GM18502 (cell line): ENCODE measurements at regions not wholly inside any gene's neighbourhood (a gene's known extent, or its start where the extent isn't known, plus 50 kb on each side); places are given as distances from the start of the nearest gene placed in this dataset.

Experiments used
- ATAC-seq: cut with Tn5 transposase; IDR thresholded peaks from one replicate; pipeline ENCODE4 v1.9.1; 2021; ENCODE audit warnings: mild to moderate bottlenecking; ENCODE audit not compliant: unreplicated experiment, poor library complexity

- ATAC-seq, result no peak
These were observed 526.3 kb downstream of the SOX5 start for GRCh38 chr12:23423097-23423687.

- no peak for ATAC-seq
These were observed 525.7 kb downstream of the SOX5 start for GRCh38 chr12:23423796-23424195.

GRCh38 chr12:23424685-23425084, 524.8 kb downstream of the SOX5 start:
- ATAC-seq, result no peak

GRCh38 chr12:23426328-23426727, 523.1 kb downstream of the SOX5 start:
- ATAC-seq, result no peak

GRCh38 chr12:23428758-23429157, 520.7 kb downstream of the SOX5 start:
- no peak for ATAC-seq

- no peak for ATAC-seq
These were observed 518.5 kb downstream of the SOX5 start for GRCh38 chr12:23431006-23431405.

- ATAC-seq, result no peak
These were observed 516.3 kb downstream of the SOX5 start for GRCh38 chr12:23433121-23433520.

GRCh38 chr12:23434154-23434553, 515.3 kb downstream of the SOX5 start:
- no peak for ATAC-seq

- no peak for ATAC-seq
These were observed 502.7 kb downstream of the SOX5 start for GRCh38 chr12:23446746-23447145.

GRCh38 chr12:23450810-23451209, 498.7 kb downstream of the SOX5 start:
- ATAC-seq, result no peak

- ATAC-seq, result no peak
These were observed 494.2 kb downstream of the SOX5 start for GRCh38 chr12:23455283-23455682.

- no peak for ATAC-seq
These were observed 490.8 kb downstream of the SOX5 start for GRCh38 chr12:23458640-23459039.

GRCh38 chr12:23462546-23462945, 486.9 kb downstream of the SOX5 start:
- ATAC-seq, result no peak

GRCh38 chr12:23463172-23463571, 486.3 kb downstream of the SOX5 start:
- ATAC-seq, result no peak

- ATAC-seq, result no peak
These were observed 485.1 kb downstream of the SOX5 start for GRCh38 chr12:23464241-23464812.

- ATAC-seq, result no peak
These were observed 477.0 kb downstream of the SOX5 start for GRCh38 chr12:23472329-23472971.

- ATAC-seq, result no peak
These were observed 476.4 kb downstream of the SOX5 start for GRCh38 chr12:23473071-23473470.

- no peak for ATAC-seq
These were observed 475.0 kb downstream of the SOX5 start for GRCh38 chr12:23474438-23474976.
